ENCODE measurements at regions not wholly inside any gene's neighbourhood (a gene's known extent, or its start where the extent isn't known, plus 50 kb on each side); places are given as distances from the start of the nearest gene placed in this dataset.

GRCh38 chr1:168477792-168478191, 66.0 kb downstream of the XCL2 start:
- H3K4me1 Mint-ChIP-seq (ENCODE audit: low read depth, unreplicated experiment), result no peaks in the 10 kb centered on the region
- no peaks in the 10 kb centered on the region for H3K27me3 ChIP-seq (ENCODE audit: insufficient read depth, low read length)
- no peaks in the 10 kb centered on the region for H4K20me1 ChIP-seq (ENCODE audit: insufficient read depth, low read length)

GRCh38 chr1:168476588-168477385, 67.0 kb downstream of the XCL2 start:
- H3K79me2 ChIP-seq (ENCODE audit: insufficient read depth, low read length), result no peaks in the 10 kb centered on the region
- H3K9me3 ChIP-seq (ENCODE audit: insufficient read depth, low read depth, low read length), result no peaks in the 10 kb centered on the region
- no peak overlapping the region for H3K9ac ChIP-seq (ENCODE audit: low read length)
- Mint-ChIP-seq H3K27me3 (ENCODE audit: low read depth, unreplicated experiment) (peaks cover 2% of the 10 kb centered on the region), H3K4me1 (ENCODE audit: low read depth, unreplicated experiment) (no peaks in the 10 kb centered on the region), H3K4me3 (ENCODE audit: unreplicated experiment) (no peak overlapping the region), H3K27ac (ENCODE audit: unreplicated experiment) (no peak overlapping the region), H3K9me3 (ENCODE audit: unreplicated experiment) (no peaks in the 10 kb centered on the region), H3K36me3 (ENCODE audit: low read depth, unreplicated experiment) (peaks cover 2% of the 10 kb centered on the region)
- no peak for FAIRE-seq
- H3K27me3 ChIP-seq (ENCODE audit: insufficient read depth, low read length), result no peaks in the 10 kb centered on the region
- TF ChIP-seq EZH2 (IDR thresholded peaks at IDR 0.05; ENCODE audit: insufficient read depth, low read length) (no peak), CTCF (IDR thresholded peaks at IDR 0.05; ENCODE audit: insufficient read depth, low read depth, low read length) (no peak)
- H3K4me1 ChIP-seq (ENCODE audit: insufficient read depth, low read length), result no peaks in the 10 kb centered on the region
- H3K36me3 ChIP-seq (ENCODE audit: insufficient read depth, low read length), result no peaks in the 10 kb centered on the region
- H3K4me2 ChIP-seq (ENCODE audit: low read length), result no peak overlapping the region
- H4K20me1 ChIP-seq (ENCODE audit: insufficient read depth, low read length), result no peaks in the 10 kb centered on the region
- no peak overlapping the region for H2AFZ ChIP-seq (ENCODE audit: low read depth, low read length)
- H3K4me3 ChIP-seq (ENCODE audit: insufficient read depth, low read depth, low read length), result no peak overlapping the region
- H3K27ac ChIP-seq (ENCODE audit: low read depth, low read length), result no peak overlapping the region
- no peak for DNase-seq (ENCODE audit: low read depth)

More at GRCh38 chr1:168477792-168478191, 66.0 kb downstream of the XCL2 start:
- TF ChIP-seq CTCF (IDR thresholded peaks at IDR 0.05; ENCODE audit: insufficient read depth, low read depth, low read length), result no peak
- TF ChIP-seq EZH2 (IDR thresholded peaks at IDR 0.05; ENCODE audit: insufficient read depth, low read length), result no peak
- DNase-seq (ENCODE audit: low read depth), result no peak
- Histone ChIP-seq H3K4me2 (ENCODE audit: low read length) (no peak overlapping the region), H2AFZ (ENCODE audit: low read depth, low read length) (no peak overlapping the region), H3K79me2 (ENCODE audit: insufficient read depth, low read length) (no peaks in the 10 kb centered on the region), H3K4me1 (ENCODE audit: insufficient read depth, low read length) (no peaks in the 10 kb centered on the region), H3K4me3 (ENCODE audit: insufficient read depth, low read depth, low read length) (no peak overlapping the region), H3K27ac (ENCODE audit: low read depth, low read length) (no peak overlapping the region), H3K9ac (ENCODE audit: low read length) (no peak overlapping the region), H3K36me3 (ENCODE audit: insufficient read depth, low read length) (no peaks in the 10 kb centered on the region), H3K9me3 (ENCODE audit: insufficient read depth, low read depth, low read length) (no peaks in the 10 kb centered on the region)
- peaks cover 2% of the 10 kb centered on the region for H3K27me3 Mint-ChIP-seq (ENCODE audit: low read depth, unreplicated experiment)
- H3K27ac Mint-ChIP-seq (ENCODE audit: unreplicated experiment), result no peak overlapping the region
- FAIRE-seq, result no peak
- H3K9me3 Mint-ChIP-seq (ENCODE audit: unreplicated experiment), result peaks cover 3% of the 10 kb centered on the region
- peaks cover 2% of the 10 kb centered on the region for H3K36me3 Mint-ChIP-seq (ENCODE audit: low read depth, unreplicated experiment)
- H3K4me3 Mint-ChIP-seq (ENCODE audit: unreplicated experiment), result no peak overlapping the region

GRCh38 chr1:168474322-168474721, 69.5 kb downstream of the XCL2 start:
- no peak for FAIRE-seq
- peaks cover 14% of the 10 kb centered on the region for H3K4me1 ChIP-seq (ENCODE audit: insufficient read depth, low read length)
- TF ChIP-seq CTCF (IDR thresholded peaks at IDR 0.05; ENCODE audit: insufficient read depth, low read depth, low read length) (no peak), EZH2 (IDR thresholded peaks at IDR 0.05; ENCODE audit: insufficient read depth, low read length) (no peak)

More at GRCh38 chr1:168474322-168474721, 69.5 kb downstream of the XCL2 start:
- no peak overlapping the region for H2AFZ ChIP-seq (ENCODE audit: low read depth, low read length)
- Mint-ChIP-seq H3K9me3 (ENCODE audit: unreplicated experiment) (no peaks in the 10 kb centered on the region), H3K36me3 (ENCODE audit: low read depth, unreplicated experiment) (no peaks in the 10 kb centered on the region), H3K4me1 (ENCODE audit: low read depth, unreplicated experiment) (peaks cover 18% of the 10 kb centered on the region), H3K4me3 (ENCODE audit: unreplicated experiment) (no peak overlapping the region), H3K27me3 (ENCODE audit: low read depth, unreplicated experiment) (peaks cover 2% of the 10 kb centered on the region), H3K27ac (ENCODE audit: unreplicated experiment) (no peak overlapping the region)
- DNase-seq (ENCODE audit: low read depth), result no peak
- no peaks in the 10 kb centered on the region for H3K79me2 ChIP-seq (ENCODE audit: insufficient read depth, low read length)
- H3K36me3 ChIP-seq (ENCODE audit: insufficient read depth, low read length), result no peaks in the 10 kb centered on the region
- H3K4me2 ChIP-seq (ENCODE audit: low read length), result no peak overlapping the region
- no peaks in the 10 kb centered on the region for H3K27me3 ChIP-seq (ENCODE audit: insufficient read depth, low read length)
- H3K4me3 ChIP-seq (ENCODE audit: insufficient read depth, low read depth, low read length), result no peak overlapping the region
- no peak overlapping the region for H3K27ac ChIP-seq (ENCODE audit: low read depth, low read length)
- H3K9ac ChIP-seq (ENCODE audit: low read length), result no peak overlapping the region
- H3K9me3 ChIP-seq (ENCODE audit: insufficient read depth, low read depth, low read length), result no peaks in the 10 kb centered on the region
- H4K20me1 ChIP-seq (ENCODE audit: insufficient read depth, low read length), result no peaks in the 10 kb centered on the region
